ENCODE measurements at regions not wholly inside any gene's neighbourhood (a gene's known extent, or its start where the extent isn't known, plus 50 kb on each side); places are given as distances from the start of the nearest gene placed in this dataset.

- WGBS, 2 donors, result 42 to 50% methylated on average over 8 of the region's 8 CpGs
- ATAC-seq (ENCODE audit: insufficient read depth, low FRiP score), result peak; percentile 36
- Histone ChIP-seq H3K27me3 (ENCODE audit: control insufficient read depth in 3 of 3, insufficient read depth in 3 of 3, low read length in 2 of 3) (no peaks in the 10 kb centered on the region), H3K9ac (ENCODE audit: insufficient read depth in 1 of 2, low read length in 2 of 2) (no peak overlapping the region), H3K36me3 (ENCODE audit: control insufficient read depth in 4 of 4, insufficient read depth in 4 of 4, low read length in 4 of 4) (no peaks in the 10 kb centered on the region), H3K4me3 (no peak overlapping the region), H3K27ac (ENCODE audit: low read depth in 1 of 2, low read length in 1 of 2) (no peak overlapping the region), H3K4me1 (ENCODE audit: control insufficient read depth in 5 of 5, insufficient read depth in 5 of 5, low read length in 5 of 5) (peaks cover 0 to 40% (median 8%) of the 10 kb centered on the region in 5 donors), H3K9me3 (ENCODE audit: control insufficient read depth in 4 of 4, insufficient read depth in 3 of 4, low read length in 3 of 4) (no peaks in the 10 kb centered on the region)
- TF ChIP-seq, protein P1, sequence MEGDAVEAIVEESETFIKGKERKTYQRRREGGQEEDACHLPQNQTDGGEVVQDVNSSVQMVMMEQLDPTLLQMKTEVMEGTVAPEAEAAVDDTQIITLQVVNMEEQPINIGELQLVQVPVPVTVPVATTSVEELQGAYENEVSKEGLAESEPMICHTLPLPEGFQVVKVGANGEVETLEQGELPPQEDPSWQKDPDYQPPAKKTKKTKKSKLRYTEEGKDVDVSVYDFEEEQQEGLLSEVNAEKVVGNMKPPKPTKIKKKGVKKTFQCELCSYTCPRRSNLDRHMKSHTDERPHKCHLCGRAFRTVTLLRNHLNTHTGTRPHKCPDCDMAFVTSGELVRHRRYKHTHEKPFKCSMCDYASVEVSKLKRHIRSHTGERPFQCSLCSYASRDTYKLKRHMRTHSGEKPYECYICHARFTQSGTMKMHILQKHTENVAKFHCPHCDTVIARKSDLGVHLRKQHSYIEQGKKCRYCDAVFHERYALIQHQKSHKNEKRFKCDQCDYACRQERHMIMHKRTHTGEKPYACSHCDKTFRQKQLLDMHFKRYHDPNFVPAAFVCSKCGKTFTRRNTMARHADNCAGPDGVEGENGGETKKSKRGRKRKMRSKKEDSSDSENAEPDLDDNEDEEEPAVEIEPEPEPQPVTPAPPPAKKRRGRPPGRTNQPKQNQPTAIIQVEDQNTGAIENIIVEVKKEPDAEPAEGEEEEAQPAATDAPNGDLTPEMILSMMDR (IDR thresholded peaks at IDR 0.05; ENCODE audit: control extremely low read depth, extremely low read depth), result no peak
- no peak for DNase-seq
These were observed 146.4 kb downstream of the RPS12 start for GRCh38 chr6:132960720-132961119.

DNA sequence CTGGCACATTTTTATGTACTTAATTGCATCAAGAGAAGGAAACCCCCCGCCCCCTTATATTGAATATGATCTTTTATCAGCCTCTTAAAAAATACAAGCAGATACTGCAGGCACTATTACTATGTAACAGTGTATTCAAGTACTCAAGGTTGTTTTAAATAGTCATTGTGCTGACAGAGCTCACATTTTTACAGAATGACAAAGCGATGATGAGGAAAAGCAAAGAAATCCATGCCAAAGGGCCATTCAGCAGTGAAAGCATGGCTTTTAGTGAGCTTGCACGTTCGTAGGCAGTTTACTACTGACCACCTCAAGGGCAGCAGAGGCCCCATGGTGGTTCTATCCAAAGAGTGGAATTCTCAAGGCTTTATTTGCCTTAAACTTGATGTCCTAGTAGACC is 146.8 kb downstream of the RPS12 start:
- ATAC-seq (ENCODE audit: insufficient read depth, low FRiP score) (peak; percentile 31), DNase-seq (peak in 2 of 3 donors; percentile 34 to 51)
- H3K9me3 ChIP-seq (ENCODE audit: control insufficient read depth in 4 of 4, insufficient read depth in 3 of 4, low read length in 3 of 4), result no peaks in the 10 kb centered on the region
- peaks cover 0 to 40% (median 8%) of the 10 kb centered on the region in 5 donors for H3K4me1 ChIP-seq (ENCODE audit: control insufficient read depth in 5 of 5, insufficient read depth in 5 of 5, low read length in 5 of 5)
- TF ChIP-seq, protein P1 (IDR thresholded peaks at IDR 0.05; ENCODE audit: control extremely low read depth, extremely low read depth), result no peak
- no peak overlapping the region for H3K27ac ChIP-seq (ENCODE audit: low read depth in 1 of 2, low read length in 1 of 2)
- no peak overlapping the region for H3K4me3 ChIP-seq
- H3K36me3 ChIP-seq (ENCODE audit: control insufficient read depth in 4 of 4, insufficient read depth in 4 of 4, low read length in 4 of 4), result no peaks in the 10 kb centered on the region
- H3K27me3 ChIP-seq (ENCODE audit: control insufficient read depth in 3 of 3, insufficient read depth in 3 of 3, low read length in 2 of 3), result no peaks in the 10 kb centered on the region
- 58 to 69% methylated on average over 4 of the region's 4 CpGs for WGBS, 2 donors
- H3K9ac ChIP-seq (ENCODE audit: insufficient read depth in 1 of 2, low read length in 2 of 2), result no peak overlapping the region

GRCh38 chr6:132961610-132962009 is 147.2 kb downstream of the RPS12 start:
- no peak overlapping the region for H3K9ac ChIP-seq (ENCODE audit: insufficient read depth in 1 of 2, low read length in 2 of 2)
- no peak for DNase-seq
- no peaks in the 10 kb centered on the region for H3K9me3 ChIP-seq (ENCODE audit: control insufficient read depth in 4 of 4, insufficient read depth in 3 of 4, low read length in 3 of 4)
- H3K36me3 ChIP-seq (ENCODE audit: control insufficient read depth in 4 of 4, insufficient read depth in 4 of 4, low read length in 4 of 4), result no peaks in the 10 kb centered on the region
- peaks cover 0 to 40% (median 8%) of the 10 kb centered on the region in 5 donors for H3K4me1 ChIP-seq (ENCODE audit: control insufficient read depth in 5 of 5, insufficient read depth in 5 of 5, low read length in 5 of 5)
- no peaks in the 10 kb centered on the region for H3K27me3 ChIP-seq (ENCODE audit: control insufficient read depth in 3 of 3, insufficient read depth in 3 of 3, low read length in 2 of 3)
- no peak overlapping the region for H3K27ac ChIP-seq (ENCODE audit: low read depth in 1 of 2, low read length in 1 of 2)
- ATAC-seq (ENCODE audit: insufficient read depth, low FRiP score), result no peak
- WGBS, 2 donors, result 82 to 84% methylated on average over 5 of the region's 5 CpGs
- TF ChIP-seq, protein P1 (IDR thresholded peaks at IDR 0.05; ENCODE audit: control extremely low read depth, extremely low read depth), result no peak
- H3K4me3 ChIP-seq, result no peak overlapping the region
